Activated CD8-positive, alpha-beta memory T cell treated with anti-CD3 and anti-CD28 coated beads, Interleukin-2, amount 50 U/mL, for 24 hours (primary cell): ENCODE measurements at regions not wholly inside any gene's neighbourhood (a gene's known extent, or its start where the extent isn't known, plus 50 kb on each side); places are given as distances from the start of the nearest gene placed in this dataset.
"Not testable (repeated sequence)": the region's sequence is repeated elsewhere in the genome, so short reads cannot be mapped to it uniquely, and the experiment has no call there.

Experiments used
- DNase-seq: peaks from one replicate; pipeline ENCODE4 v3.0.0-alpha.2; 2020; ENCODE audit errors: extremely low read depth

DNA sequence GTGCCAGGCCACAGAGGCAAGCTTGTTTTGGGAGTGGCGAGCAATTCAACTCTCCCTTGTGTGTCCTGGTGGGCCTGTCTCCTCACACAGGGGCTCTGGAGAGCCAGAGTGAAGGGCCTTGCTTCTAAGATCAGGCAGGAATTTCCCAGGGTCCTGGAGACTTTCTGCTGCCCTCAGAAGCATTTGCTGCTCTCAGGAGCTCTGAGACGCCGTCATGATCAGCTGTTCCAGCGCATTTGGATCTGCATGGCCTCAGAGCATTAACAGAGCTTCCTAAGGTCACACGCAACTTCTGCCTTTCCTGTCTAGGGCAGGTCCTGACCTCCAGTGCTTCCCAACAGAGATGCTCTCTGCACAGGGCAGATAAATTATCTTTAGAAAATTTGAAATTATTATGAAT, 52.2 kb upstream of the C10orf90 start:
- DNase-seq: no peak

DNA sequence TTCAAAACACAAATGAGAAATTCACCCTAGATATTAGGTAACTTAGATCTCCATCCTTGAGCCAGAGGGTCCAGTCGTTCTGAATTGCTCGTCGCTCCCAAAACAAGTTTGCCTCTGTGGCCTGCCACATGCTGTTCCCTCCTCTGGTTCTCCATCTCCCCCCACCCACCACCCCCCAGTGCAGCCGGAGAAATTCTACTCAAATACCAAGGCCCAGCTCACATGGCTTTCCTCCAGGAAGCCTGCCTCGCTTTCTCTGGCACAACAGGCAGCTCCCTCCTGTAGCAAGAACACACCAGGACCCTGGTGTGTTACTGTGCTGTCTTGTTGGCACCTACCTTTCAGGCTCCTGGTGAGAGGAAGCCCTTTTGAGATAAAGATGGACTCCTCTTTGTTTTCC, 52.7 kb upstream of the C10orf90 start:
- no peak for DNase-seq

DNA sequence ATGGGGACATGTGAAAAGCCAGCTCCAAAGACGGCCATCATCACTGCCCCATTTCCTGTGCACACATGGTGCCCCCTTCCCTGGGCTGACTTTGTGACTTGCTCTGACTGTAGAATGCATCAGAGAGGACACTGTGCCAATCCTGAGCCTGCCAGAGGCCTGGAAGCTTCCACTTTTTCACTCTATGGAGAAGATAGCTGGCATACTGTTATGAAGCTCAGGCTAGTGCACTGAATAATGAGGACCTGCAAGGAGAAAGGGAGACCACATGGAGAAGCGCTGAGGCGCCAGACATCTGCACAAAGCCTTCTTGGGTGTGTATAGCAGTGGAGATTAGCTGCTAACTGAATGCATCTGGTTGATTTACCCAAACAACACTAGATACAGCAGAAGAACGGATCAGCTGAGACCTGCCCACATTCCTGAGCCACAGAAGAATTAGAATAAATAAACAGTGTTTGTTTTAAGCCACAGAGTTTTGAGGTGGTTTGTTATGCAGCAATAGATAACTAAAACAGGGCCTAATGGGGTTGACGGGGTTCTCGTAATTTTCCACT, 58.9 kb upstream of the C10orf90 start:
- no peak for DNase-seq

GRCh38 chr10:126730856-126731609, 60.5 kb upstream of the C10orf90 start:
- no peak for DNase-seq

DNA sequence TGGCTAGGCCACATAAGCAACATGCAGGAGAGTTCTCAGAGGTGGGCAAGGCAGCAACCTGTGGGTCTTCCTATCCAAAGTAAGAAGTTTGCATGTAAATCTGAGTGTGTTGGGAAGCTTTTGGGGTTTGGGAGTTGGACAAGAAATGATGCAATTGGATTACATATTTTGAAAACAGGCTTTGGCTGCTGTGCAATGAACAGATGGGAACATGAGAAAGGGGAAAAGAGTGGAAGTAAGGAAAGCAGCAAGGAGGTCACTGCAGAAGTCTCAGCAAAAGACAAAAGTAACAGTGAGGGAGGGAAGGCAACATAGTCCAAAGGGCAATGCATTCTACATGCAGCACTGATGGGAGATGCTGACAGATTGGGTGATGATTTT, 61.1 kb upstream of the C10orf90 start:
- no peak for DNase-seq

- DNase-seq: no peak
These were observed 61.8 kb upstream of the C10orf90 start for GRCh38 chr10:126732308-126732707.

GRCh38 chr10:126732868-126733267, 62.4 kb upstream of the C10orf90 start:
- no peak for DNase-seq

GRCh38 chr10:126734015-126734414, 63.5 kb upstream of the C10orf90 start:
- no peak for DNase-seq

DNA sequence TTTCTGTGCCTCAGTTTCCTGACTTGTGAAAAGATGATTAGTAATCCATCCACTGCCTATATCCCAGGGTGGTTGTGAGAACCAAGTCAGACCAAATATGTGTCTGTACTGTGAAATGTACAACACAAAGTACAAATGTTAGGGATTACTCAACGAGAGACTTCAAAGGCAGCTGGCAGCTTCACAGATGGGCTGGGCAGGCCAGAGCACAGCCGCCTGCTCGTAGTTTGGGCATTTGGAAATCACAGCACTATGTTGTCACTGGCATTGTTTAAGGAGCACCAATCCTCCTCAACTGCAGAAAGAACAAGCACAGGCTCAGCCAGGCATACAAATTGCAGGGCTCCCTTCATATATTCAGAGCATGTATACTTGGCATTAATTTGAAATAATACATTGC, 64.5 kb upstream of the C10orf90 start:
- no peak for DNase-seq

DNA sequence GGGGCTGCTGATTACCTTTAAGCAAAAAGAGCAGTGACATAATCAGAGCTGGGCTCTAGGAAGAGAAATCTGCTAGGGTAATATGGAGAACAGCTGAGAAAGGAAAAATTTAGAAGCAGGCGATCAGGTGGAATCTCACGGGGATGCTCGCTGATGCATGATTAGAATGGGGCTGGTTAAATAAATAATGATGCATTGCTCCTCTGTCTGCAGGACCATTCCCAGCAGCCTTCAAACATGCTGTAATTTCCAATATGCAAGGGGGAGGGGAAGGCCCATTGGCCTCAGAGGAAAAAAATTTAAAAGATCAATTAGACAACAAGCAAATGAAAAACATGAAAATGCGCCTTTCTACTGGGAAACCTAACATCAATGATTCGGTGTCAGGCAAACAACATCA, 65.6 kb upstream of the C10orf90 start:
- DNase-seq: no peak

GRCh38 chr10:126736727-126737126, 66.2 kb upstream of the C10orf90 start:
- DNase-seq: no peak

GRCh38 chr10:126738001-126738400, 67.5 kb upstream of the C10orf90 start:
- DNase-seq: no peak

GRCh38 chr10:126744571-126744970, 74.1 kb upstream of the C10orf90 start:
- DNase-seq: no peak

- DNase-seq: peak; percentile 6
These were observed 78.6 kb upstream of the C10orf90 start for GRCh38 chr10:126749015-126749655.

- DNase-seq: no peak
These were observed 84.5 kb upstream of the C10orf90 start for GRCh38 chr10:126754966-126755365.

DNA sequence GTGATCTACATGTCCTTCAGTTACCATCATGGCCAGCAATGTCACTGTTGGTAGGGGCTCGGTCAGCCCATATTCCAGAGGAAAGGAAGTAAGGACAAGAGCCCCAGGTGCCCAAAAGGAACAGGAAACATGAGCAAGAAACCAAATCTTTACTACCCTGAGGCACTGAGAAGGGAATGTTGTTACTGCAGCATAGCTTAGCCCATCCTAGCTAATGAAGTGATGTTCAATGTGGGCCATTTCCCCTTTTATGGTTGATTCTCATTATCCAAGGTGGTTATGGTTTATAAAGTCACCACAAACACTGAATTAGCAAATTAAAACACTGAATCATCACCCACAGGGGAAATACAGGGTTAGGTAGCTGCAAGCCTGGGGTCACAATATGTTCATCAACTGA, 88.4 kb upstream of the C10orf90 start:
- DNase-seq: no peak

- no peak for DNase-seq
These were observed 89.0 kb upstream of the C10orf90 start for GRCh38 chr10:126759531-126759930.

GRCh38 chr10:126766646-126767045, 96.2 kb upstream of the C10orf90 start:
- DNase-seq: not testable (repeated sequence)

DNA sequence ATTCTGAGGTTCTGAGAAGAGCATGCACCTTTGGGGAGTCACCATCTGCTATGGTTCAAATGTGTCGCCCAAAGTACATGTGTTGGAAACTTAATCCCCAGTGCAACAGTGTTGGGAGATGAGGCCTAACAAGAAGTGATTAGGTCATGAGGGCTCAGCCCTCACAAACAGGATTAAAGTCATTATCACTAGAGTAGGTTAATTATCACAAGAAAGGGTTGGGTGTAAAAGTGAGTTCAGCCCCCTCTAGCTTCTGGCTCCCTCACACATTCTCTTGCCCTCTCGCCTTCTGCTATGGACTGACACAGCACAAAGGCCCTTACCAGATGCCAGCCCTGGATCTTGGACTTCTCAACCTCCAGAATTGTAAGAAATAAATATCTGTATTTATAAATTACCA, 100.3 kb upstream of the C10orf90 start:
- no peak for DNase-seq

DNA sequence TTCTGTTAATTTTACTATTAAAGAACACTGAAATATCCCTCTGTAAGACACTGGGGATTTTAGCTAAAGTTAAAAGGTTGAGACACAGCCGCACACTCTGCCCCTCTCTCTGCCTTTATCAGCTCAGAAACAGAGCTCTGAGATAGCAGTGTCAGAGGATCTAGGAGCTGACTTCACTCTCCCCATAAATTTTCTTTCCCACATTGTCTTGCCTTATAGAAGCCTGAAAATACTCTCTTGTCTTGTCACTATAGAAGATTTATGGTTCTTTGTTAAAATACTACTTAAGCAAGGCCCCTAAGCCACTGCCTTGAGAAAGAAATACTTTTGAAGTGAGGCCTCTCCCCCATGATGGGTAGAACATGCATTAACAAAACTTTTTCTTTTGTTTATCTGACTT, 105.7 kb upstream of the C10orf90 start:
- DNase-seq: no peak

DNA sequence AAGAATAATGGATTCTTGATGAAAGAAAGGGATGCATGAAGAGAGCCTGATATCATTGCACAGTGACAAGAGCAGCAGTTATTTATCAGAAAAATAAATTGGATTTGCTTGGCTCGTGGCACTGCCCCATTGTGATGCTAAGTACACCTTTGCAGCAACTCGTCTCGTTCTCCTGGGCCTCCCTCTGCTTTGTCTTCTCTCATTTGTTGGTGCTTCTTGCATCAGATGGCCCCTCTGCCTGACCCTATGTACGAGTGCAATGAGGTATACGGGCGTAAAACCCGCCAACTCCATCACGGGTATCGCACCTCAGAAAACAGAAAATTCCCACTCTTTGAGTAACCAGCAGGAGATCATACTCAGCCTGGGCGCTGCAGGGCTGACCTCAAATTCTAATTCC, 107.2 kb upstream of the C10orf90 start:
- DNase-seq: no peak

DNA sequence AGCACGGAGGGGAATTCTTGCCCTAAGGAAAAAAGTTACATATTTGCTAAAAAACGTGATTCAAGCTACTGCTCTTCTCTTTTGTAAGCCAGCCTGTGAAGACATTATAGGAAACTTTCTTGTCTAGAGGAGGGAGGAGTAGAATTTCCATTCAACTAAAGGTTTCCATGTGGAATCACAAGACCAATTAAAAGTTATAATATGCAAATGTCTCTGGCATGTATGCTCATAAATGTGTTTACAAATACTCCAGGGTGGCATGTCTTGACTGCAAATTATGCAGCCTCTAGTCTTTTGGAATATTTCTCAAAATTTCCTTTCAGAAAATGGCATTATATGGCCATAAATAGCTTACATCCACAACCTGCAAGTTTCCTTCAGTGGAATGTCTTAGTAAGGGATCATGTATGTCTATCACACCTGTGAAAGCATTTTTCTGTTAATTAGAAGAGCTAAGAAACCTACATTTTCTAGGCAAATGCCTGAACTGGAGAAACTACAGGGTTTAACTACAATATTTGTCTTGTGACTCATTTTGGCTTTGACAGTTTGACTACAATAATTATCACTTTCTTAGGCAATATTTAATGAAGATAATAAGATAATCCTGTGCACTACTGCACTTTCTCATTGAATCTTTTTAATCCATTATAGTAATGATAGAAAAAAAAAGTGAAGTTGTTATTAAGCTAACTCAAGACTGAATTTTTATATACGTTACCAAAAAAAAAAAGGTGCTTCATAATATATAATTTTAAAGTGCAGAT, 111.1 kb upstream of the C10orf90 start:
- no peak for DNase-seq
